ENCODE measurements at regions not wholly inside any gene's neighbourhood (a gene's known extent, or its start where the extent isn't known, plus 50 kb on each side); places are given as distances from the start of the nearest gene placed in this dataset.

DNA sequence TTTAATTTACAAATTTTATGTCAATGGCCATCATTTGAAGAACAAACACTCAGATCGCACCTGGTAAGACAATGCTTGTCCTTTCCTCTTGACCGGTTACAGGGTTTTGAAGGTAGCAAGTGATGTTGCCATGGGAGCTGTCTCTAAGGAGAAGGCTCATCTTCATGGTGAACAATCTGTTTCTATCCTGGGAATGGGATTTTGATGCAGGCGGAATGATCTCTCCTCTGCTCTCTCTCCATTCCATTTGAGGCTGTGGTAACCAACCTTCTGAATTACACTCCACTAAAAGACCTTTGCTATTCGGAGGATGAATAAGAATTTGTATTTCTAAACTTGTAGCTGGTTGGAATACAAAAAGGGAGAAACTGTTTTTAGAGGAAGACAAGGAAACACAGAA lies 57.9 kb upstream of the SLC5A9 start:
- no peak for DNase-seq
- Histone ChIP-seq H3K4me2 (ENCODE audit: low read length) (no peak overlapping the region), H3K4me3 (ENCODE audit: low read length) (no peak overlapping the region), H3K9me2 (replicated peaks; ENCODE audit: low read length) (no peaks in the 10 kb centered on the region), H3K36me3 (ENCODE audit: low read depth, low read length) (no peaks in the 10 kb centered on the region), H4K20me1 (ENCODE audit: low read length) (no peaks in the 10 kb centered on the region), H3F3A (ENCODE audit: low read length, unreplicated experiment) (no peaks in the 10 kb centered on the region), H2AFZ (ENCODE audit: low read length) (no peak overlapping the region), H3K9me3 (ENCODE audit: low read length) (no peaks in the 10 kb centered on the region), H3K27ac (ENCODE audit: low read length) (no peak overlapping the region), H3K27me3 (ENCODE audit: low read length) (peaks cover 41% of the 10 kb centered on the region), H3K9ac (ENCODE audit: low read length) (no peak overlapping the region), H3K4me1 (ENCODE audit: insufficient read depth, low read length) (no peaks in the 10 kb centered on the region), H3K79me2 (ENCODE audit: low read length) (no peaks in the 10 kb centered on the region)
- no peak for ATAC-seq
- no TSS peak for BruUV-seq (replicated peaks)
- TF ChIP-seq EZH2 (IDR thresholded peaks at IDR 0.05; ENCODE audit: low read length, unreplicated experiment) (no peak), EZH2phosphoT487 (IDR thresholded peaks at IDR 0.05; ENCODE audit: borderline replicate concordance, low read length) (no peak)
- TF ChIP-seq, protein P1, sequence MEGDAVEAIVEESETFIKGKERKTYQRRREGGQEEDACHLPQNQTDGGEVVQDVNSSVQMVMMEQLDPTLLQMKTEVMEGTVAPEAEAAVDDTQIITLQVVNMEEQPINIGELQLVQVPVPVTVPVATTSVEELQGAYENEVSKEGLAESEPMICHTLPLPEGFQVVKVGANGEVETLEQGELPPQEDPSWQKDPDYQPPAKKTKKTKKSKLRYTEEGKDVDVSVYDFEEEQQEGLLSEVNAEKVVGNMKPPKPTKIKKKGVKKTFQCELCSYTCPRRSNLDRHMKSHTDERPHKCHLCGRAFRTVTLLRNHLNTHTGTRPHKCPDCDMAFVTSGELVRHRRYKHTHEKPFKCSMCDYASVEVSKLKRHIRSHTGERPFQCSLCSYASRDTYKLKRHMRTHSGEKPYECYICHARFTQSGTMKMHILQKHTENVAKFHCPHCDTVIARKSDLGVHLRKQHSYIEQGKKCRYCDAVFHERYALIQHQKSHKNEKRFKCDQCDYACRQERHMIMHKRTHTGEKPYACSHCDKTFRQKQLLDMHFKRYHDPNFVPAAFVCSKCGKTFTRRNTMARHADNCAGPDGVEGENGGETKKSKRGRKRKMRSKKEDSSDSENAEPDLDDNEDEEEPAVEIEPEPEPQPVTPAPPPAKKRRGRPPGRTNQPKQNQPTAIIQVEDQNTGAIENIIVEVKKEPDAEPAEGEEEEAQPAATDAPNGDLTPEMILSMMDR (conservative IDR thresholded peaks at IDR 0.05; ENCODE audit: low read depth, low read length) = no peak
- POLR2A ChIA-PET (ENCODE audit: unreplicated experiment) = no interaction called here
- intact Hi-C loops (cut with micrococcal nuclease) = no loop called here
- CTCF ChIA-PET = no interaction called here

GRCh38 chr1:48160486-48161132 lies 61.9 kb upstream of the SLC5A9 start:
- Histone ChIP-seq H3K4me1 (ENCODE audit: insufficient read depth, low read length) (no peaks in the 10 kb centered on the region), H3K4me3 (ENCODE audit: low read length) (no peak overlapping the region), H3K4me2 (ENCODE audit: low read length) (no peak overlapping the region), H3K9me3 (ENCODE audit: low read length) (no peaks in the 10 kb centered on the region), H3K27me3 (ENCODE audit: low read length) (peaks cover 43% of the 10 kb centered on the region), H3K36me3 (ENCODE audit: low read depth, low read length) (no peaks in the 10 kb centered on the region), H3K9me2 (replicated peaks; ENCODE audit: low read length) (no peaks in the 10 kb centered on the region), H3K27ac (ENCODE audit: low read length) (no peak overlapping the region), H2AFZ (ENCODE audit: low read length) (no peak overlapping the region), H4K20me1 (ENCODE audit: low read length) (no peaks in the 10 kb centered on the region), H3F3A (ENCODE audit: low read length, unreplicated experiment) (no peaks in the 10 kb centered on the region), H3K9ac (ENCODE audit: low read length) (no peak overlapping the region), H3K79me2 (ENCODE audit: low read length) (no peaks in the 10 kb centered on the region)
- no peak for TF ChIP-seq EZH2 (IDR thresholded peaks at IDR 0.05; ENCODE audit: low read length, unreplicated experiment)
- TF ChIP-seq, protein P1 (conservative IDR thresholded peaks at IDR 0.05; ENCODE audit: low read depth, low read length) = no peak
- TF ChIP-seq EZH2phosphoT487 (IDR thresholded peaks at IDR 0.05; ENCODE audit: borderline replicate concordance, low read length) = no peak
- DNase-seq (no peak), ATAC-seq (no peak)
- intact Hi-C loops (cut with micrococcal nuclease) = no loop called here
- CTCF ChIA-PET = no interaction called here
- BruUV-seq (replicated peaks) = no TSS peak
- POLR2A ChIA-PET (ENCODE audit: unreplicated experiment) = no interaction called here

GRCh38 chr1:48139275-48139674 lies 83.2 kb upstream of the SLC5A9 start:
- TF ChIP-seq EZH2phosphoT487 (IDR thresholded peaks at IDR 0.05; ENCODE audit: borderline replicate concordance, low read length) = no peak
- TF ChIP-seq EZH2 (IDR thresholded peaks at IDR 0.05; ENCODE audit: low read length, unreplicated experiment) = no peak
- TF ChIP-seq, protein P1 (conservative IDR thresholded peaks at IDR 0.05; ENCODE audit: low read depth, low read length) = no peak
- no peak for ATAC-seq
- H3K79me2 ChIP-seq (ENCODE audit: low read length) = no peaks in the 10 kb centered on the region

More at GRCh38 chr1:48139275-48139674, 83.2 kb upstream of the SLC5A9 start:
- Histone ChIP-seq H3K4me2 (ENCODE audit: low read length) (no peak overlapping the region), H3K27me3 (ENCODE audit: low read length) (peaks cover 16% of the 10 kb centered on the region; the same call in 1 of the 2 replicates), H4K20me1 (ENCODE audit: low read length) (no peaks in the 10 kb centered on the region), H3K4me3 (ENCODE audit: low read length) (no peak overlapping the region), H3K9ac (ENCODE audit: low read length) (no peak overlapping the region), H3K9me3 (ENCODE audit: low read length) (no peaks in the 10 kb centered on the region), H3K27ac (ENCODE audit: low read length) (no peak overlapping the region), H3F3A (ENCODE audit: low read length, unreplicated experiment) (no peaks in the 10 kb centered on the region), H2AFZ (ENCODE audit: low read length) (no peak overlapping the region), H3K36me3 (ENCODE audit: low read depth, low read length) (no peaks in the 10 kb centered on the region), H3K9me2 (replicated peaks; ENCODE audit: low read length) (no peaks in the 10 kb centered on the region), H3K4me1 (ENCODE audit: insufficient read depth, low read length) (no peaks in the 10 kb centered on the region)
- POLR2A ChIA-PET (ENCODE audit: unreplicated experiment) = no interaction called here
- intact Hi-C loops (cut with micrococcal nuclease) = no loop called here
- CTCF ChIA-PET = no interaction called here
- BruUV-seq (replicated peaks) = no TSS peak
- DNase-seq = no peak
